ENCODE measurements at regions not wholly inside any gene's neighbourhood (a gene's known extent, or its start where the extent isn't known, plus 50 kb on each side); places are given as distances from the start of the nearest gene placed in this dataset.

DNA sequence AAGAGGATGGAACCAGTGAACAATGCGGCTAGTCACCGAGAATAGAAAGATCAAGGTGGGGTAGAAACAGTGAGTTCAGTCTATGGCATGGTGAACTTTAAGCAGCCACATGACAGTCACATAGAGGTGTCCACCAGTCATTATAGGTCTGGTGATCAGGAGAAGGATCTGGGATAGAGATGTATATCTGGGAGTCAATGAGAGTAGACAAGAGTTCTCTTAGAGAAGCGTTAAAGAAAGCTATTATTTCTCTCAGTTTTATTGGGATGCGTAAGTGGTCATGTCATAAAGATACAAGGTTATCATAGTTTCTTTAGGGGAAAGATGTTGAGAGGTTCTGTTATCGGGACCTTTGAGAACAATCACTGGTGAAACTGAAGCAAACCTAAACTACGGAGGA is 136.1 kb upstream of the SLC38A2 start:
- peaks cover 26% of the 10 kb centered on the region for H3K9me3 ChIP-seq (ENCODE audit: control insufficient read depth, insufficient read depth, low read length)
- no peak overlapping the region for H2AK9ac ChIP-seq (replicated peaks; ENCODE audit: low read depth, low read length, poor library complexity)
- no peak overlapping the region for H3K27ac ChIP-seq (ENCODE audit: insufficient read depth, low read length)
- ATAC-seq (ENCODE audit: low read depth), result no peak
- no peak overlapping the region for H4K91ac ChIP-seq (ENCODE audit: insufficient read depth, low read depth, low read length)
- H4K5ac ChIP-seq (ENCODE audit: low read depth, low read length), result no peak overlapping the region; the same call in 1 of the 2 replicates
- no peak overlapping the region for H2BK15ac ChIP-seq (ENCODE audit: low read depth, low read length)
- no peak overlapping the region for H2BK5ac ChIP-seq (ENCODE audit: low read depth, low read length, poor library complexity, severe bottlenecking)
- no peak overlapping the region for H3K18ac ChIP-seq (ENCODE audit: low read depth, low read length)
- H3K27me3 ChIP-seq (ENCODE audit: control insufficient read depth, insufficient read depth, low read length), result no peaks in the 10 kb centered on the region
- H4K20me1 ChIP-seq (ENCODE audit: insufficient read depth, low read length), result no peaks in the 10 kb centered on the region
- ChIA-PET POLR2A (ENCODE audit: unreplicated experiment) (no interaction called here), CTCF (no interaction called here)
- H2BK120ac ChIP-seq (ENCODE audit: low read depth, low read length), result no peak overlapping the region
- no CpG with 5 or more reads among the region's 6 CpGs for WGBS, 2 experiments (ENCODE audit: extremely low coverage in 2 of 2, insufficient read length in 1 of 2)
- TF ChIP-seq MAZ (IDR thresholded peaks at IDR 0.05; ENCODE audit: borderline replicate concordance, low read depth, low read length), result no peak
- no peak for TF ChIP-seq BHLHE40 (IDR thresholded peaks at IDR 0.05; ENCODE audit: low read depth, low read length)
- no peak for TF ChIP-seq CHD1 (IDR thresholded peaks at IDR 0.05; ENCODE audit: low read depth, low read length)
- no peak for TF ChIP-seq POLR2A (IDR thresholded peaks at IDR 0.05; ENCODE audit: low read depth, low read length)
- H3K9me1 ChIP-seq (ENCODE audit: insufficient read depth, low read length), result no peaks in the 10 kb centered on the region
- no peak overlapping the region for H2AK5ac ChIP-seq (ENCODE audit: low read depth, low read length)
- no peak overlapping the region for H3K9ac ChIP-seq (ENCODE audit: low read depth, low read length)
- intact Hi-C loops (cut with micrococcal nuclease), result no loop called here
- no peak overlapping the region for H2AFZ ChIP-seq (replicated peaks; ENCODE audit: low read length, poor library complexity)
- H3K14ac ChIP-seq (replicated peaks; ENCODE audit: low read depth, low read length), result no peak overlapping the region
- H3K79me1 ChIP-seq (ENCODE audit: low read depth in 1 of 2, low read length in 2 of 2), result peaks cover 0 to 3% of the 10 kb centered on the region in 2 experiments; a peak in 2 of 4 replicates
- H3K36me3 ChIP-seq (ENCODE audit: control insufficient read depth, insufficient read depth, low read length), result no peaks in the 10 kb centered on the region; the same call in 1 of the 2 replicates
- no TSS peak for BruUV-seq (replicated peaks)
- no peak overlapping the region for H2BK20ac ChIP-seq (ENCODE audit: low read depth, low read length)
- no peaks in the 10 kb centered on the region; the same call in 1 of the 2 replicates for H3K4me1 ChIP-seq (ENCODE audit: control insufficient read depth, insufficient read depth, low read length)
- no peak overlapping the region for H3K4me3 ChIP-seq (ENCODE audit: insufficient read depth, low read depth, low read length)
- no peak overlapping the region for H4K8ac ChIP-seq (ENCODE audit: low read depth in 2 of 2, low read length in 2 of 2)
- no peak overlapping the region for H3K23ac ChIP-seq (ENCODE audit: low read depth, low read length)
- H3K4me2 ChIP-seq (ENCODE audit: low read depth, low read length), result no peak overlapping the region
- DNase-seq, result no peak
- H3K56ac ChIP-seq (ENCODE audit: extremely low read depth, insufficient read depth, low read length), result no peak overlapping the region
- in situ Hi-C loops (cut with MboI; ENCODE audit: low sequenced_read_pairs), result no loop called here
- dilution Hi-C loops (cut with HindIII; ENCODE audit: low sequenced_read_pairs, unreplicated experiment), result no loop called here
- H3K4ac ChIP-seq (ENCODE audit: low read depth, low read length), result no peak overlapping the region

All from IMR-90 (cell line).